ENCODE measurements at regions not wholly inside any gene's neighbourhood (a gene's known extent, or its start where the extent isn't known, plus 50 kb on each side); places are given as distances from the start of the nearest gene placed in this dataset.

DNA sequence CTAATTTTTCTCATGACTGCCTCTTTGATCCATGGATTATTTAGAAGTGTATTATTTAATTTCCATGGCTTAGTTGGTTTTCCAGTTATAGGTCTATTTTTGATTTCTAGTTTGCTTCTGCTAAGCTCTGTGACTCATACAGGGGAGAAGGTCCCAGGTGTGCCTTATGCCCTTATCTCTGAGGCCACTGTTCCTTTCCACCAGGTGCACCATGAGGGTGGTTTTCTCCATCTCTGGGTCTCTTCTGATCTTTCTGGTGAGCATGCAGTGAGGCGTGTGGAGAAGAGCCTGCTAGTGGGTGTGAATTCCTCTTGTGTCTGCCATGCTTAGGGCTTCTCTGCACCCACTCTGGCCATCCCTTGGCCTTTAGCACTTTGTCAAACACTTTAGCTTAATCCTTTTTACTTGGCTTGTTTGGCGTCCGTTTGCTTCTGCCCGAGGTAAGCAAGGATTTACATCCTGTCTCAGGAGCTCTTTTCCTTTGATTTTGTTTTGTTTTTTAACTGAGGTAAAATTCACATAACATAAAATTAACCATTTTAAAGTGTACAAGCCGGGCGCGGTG lies 129.8 kb upstream of the ARL4C start:
- no peak overlapping the region for H3K4me3 ChIP-seq (ENCODE audit: low read depth, low read length)
- no peak for DNase-seq (ENCODE audit: low read depth)
- no peak for TF ChIP-seq CTCF (IDR thresholded peaks at IDR 0.05; ENCODE audit: insufficient read depth, low read length)

DNA sequence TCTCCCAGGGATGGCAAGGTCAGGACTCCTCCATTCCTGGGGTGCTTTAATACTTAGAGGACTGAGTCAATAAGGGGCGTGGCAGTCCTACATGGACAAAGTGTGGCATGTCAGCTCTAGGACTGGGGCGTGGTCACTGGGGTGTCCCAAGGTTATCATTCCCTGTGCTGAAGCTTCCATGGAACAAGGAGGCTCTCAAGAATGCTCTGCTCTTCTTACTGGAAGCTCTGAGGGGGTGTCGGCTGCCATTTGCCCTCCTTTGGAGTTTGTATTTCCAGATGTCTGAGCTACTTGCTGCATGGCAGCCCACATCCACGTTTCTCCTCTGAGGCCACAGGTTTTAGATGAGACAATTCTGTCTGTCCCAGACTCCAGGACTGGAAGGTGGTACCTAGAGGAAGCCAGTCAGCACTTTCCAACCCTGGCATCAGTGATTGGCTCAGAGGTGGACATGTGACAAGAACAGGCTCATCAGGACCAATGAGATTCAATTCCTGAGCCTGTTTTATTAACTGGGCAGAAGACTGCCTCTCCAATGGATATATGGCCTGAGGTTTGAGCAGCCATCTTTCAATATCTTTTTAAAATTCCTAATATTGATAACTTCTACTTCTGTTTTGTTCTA lies 128.9 kb upstream of the ARL4C start:
- DNase-seq (ENCODE audit: low read depth), result no peak
- TF ChIP-seq CTCF (IDR thresholded peaks at IDR 0.05; ENCODE audit: insufficient read depth, low read length), result no peak
- no peak overlapping the region for H3K4me3 ChIP-seq (ENCODE audit: low read depth, low read length)

DNA sequence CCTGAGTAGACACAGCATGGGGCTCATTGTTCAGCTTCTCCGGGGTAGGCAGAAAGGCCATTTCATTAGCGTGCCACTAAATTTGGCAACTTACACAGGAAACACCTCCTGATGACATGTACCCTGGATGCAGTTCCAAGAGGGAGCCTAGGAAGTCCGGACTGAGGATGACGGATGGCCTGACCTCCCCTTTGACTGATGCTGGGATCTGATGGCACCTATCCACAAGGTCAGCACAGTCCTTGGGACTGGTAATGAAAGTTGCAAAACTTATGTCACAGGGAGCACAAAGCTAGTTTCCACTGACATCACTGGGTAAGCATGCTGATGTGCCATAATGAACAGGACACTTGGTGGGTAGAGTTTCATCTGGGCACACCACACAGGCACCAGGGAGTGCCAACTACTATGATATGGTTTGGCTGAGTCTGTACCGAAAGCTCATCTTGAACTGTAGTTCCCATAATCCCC lies 126.7 kb upstream of the ARL4C start:
- TF ChIP-seq CTCF (IDR thresholded peaks at IDR 0.05; ENCODE audit: insufficient read depth, low read length), result no peak
- H3K4me3 ChIP-seq (ENCODE audit: low read depth, low read length), result no peak overlapping the region
- DNase-seq (ENCODE audit: low read depth), result no peak

DNA sequence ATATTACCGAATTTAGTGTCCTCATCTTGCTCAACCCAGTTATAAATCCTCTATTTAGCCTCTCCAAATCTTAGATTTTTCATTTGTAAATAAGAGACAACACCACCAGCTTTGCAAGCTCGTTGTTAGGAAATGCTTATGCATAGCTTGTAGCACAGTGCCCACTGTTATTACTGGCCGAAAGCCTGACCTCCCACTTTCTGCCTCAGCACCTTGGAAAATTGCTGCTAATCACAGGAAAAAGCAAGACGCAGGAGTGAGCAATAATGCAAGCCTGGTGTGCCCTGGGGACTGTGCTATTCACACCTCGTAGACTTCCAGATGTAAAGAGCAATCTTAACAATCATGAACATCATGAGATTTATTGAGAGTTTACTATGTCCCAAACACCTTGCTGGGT lies 124.2 kb upstream of the ARL4C start:
- no peak overlapping the region for H3K4me3 ChIP-seq (ENCODE audit: low read depth, low read length)
- TF ChIP-seq CTCF (IDR thresholded peaks at IDR 0.05; ENCODE audit: insufficient read depth, low read length), result no peak
- DNase-seq (ENCODE audit: low read depth), result no peak

DNA sequence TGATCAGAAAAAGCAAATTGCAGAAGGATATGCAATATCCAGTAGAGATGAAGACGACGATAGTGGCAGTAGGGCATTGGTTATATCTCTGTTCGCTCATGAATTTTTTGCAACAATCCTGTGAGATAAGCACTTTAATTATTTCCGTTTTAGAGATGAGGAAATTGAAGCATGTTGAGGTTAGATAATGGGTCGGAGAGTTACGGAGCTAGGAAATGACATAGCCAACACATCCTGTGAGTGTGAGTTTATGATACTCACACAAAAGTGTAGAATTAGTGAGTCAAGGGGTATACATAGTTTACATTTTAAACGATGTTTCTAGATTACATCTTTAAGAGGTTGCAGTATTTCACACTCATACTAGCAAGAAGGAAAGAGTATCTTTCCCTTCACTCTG lies 123.1 kb upstream of the ARL4C start:
- no peak for TF ChIP-seq CTCF (IDR thresholded peaks at IDR 0.05; ENCODE audit: insufficient read depth, low read length)
- DNase-seq (ENCODE audit: low read depth), result no peak
- H3K4me3 ChIP-seq (ENCODE audit: low read depth, low read length), result no peak overlapping the region

DNA sequence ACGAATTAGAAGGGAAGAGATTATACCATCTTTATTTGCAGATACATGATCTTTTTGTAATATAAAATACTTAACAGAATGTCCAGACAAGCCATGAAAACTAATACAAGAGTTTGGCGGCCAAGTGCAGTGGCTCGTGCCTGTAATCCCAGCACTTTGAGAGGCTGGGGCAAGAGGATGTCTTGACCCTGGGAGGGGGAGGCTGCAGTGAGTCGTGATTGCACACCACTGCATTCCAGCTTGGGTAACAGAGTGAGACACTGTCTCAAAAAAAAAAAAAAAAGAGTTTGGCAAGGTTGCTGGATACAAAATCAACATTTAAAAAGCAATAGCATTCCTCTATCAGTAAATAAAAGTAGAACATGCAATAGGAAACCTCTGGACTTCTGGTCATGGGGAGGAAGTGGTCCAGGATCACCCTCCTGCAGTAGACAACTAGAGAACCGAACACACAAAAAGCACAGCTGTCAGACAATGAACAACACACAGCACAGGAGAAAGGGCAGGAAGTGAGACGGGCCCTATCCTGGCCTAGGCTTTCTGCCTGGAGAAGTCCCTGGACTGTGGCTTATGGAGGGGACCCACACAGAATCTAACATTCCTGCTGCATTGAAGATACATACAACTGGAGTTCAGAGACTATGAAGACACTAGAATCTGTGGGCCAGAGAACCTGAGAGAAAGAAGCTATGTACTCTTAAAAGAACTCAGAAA lies 118.9 kb upstream of the ARL4C start:
- no peak overlapping the region for H3K4me3 ChIP-seq (ENCODE audit: low read depth, low read length)
- TF ChIP-seq CTCF (IDR thresholded peaks at IDR 0.05; ENCODE audit: insufficient read depth, low read length), result no peak
- DNase-seq (ENCODE audit: low read depth), result peak; percentile 13

All from fibroblast of the aortic adventitia (primary cell).